Coronary artery (tissue), 2 donors: ENCODE measurements at regions not wholly inside any gene's neighbourhood (a gene's known extent, or its start where the extent isn't known, plus 50 kb on each side); places are given as distances from the start of the nearest gene placed in this dataset.
A peak's percentile ranks its signal among the peaks of the same experiment; 100 is the strongest.

Source experiments
- DNase-seq: peaks from one replicate; pipeline ENCODE4 v3.0.0-alpha.2; 2017; ENCODE audit warnings: low spot score
- H3K27ac ChIP-seq, 2 donors: fragments of 200-600 bp; sonication (generic); one replicate each; pipeline ENCODE4 v1.5.1; 2016 to 2019
- H3K4me3 ChIP-seq: fragments of 200-600 bp; sonication (generic); 2 replicates; pipeline ENCODE4 v1.5.1; 2016; ENCODE audit warnings: mild to moderate bottlenecking, moderate library complexity
- CTCF ChIP-seq: fragments of 200-600 bp; sonication (generic); IDR thresholded peaks from one replicate; pipeline ENCODE4 v1.5.1; 2019; ENCODE audit warnings: antibody characterized with exemption

GRCh38 chr2:74766780-74767179, 67.1 kb upstream of the HK2 start:
- H3K27ac ChIP-seq = no peak overlapping the region
- DNase-seq = no peak
- H3K4me3 ChIP-seq = no peak overlapping the region
- TF ChIP-seq CTCF = no peak

- H3K4me3 ChIP-seq = no peak overlapping the region
- no peak for DNase-seq
- peak overlapping the region in 1 of 2 donors; percentile 26 for H3K27ac ChIP-seq
- TF ChIP-seq CTCF = no peak
Measured at GRCh38 chr2:74767618-74768017, 66.3 kb upstream of the HK2 start.

- H3K4me3 ChIP-seq = no peak overlapping the region
- TF ChIP-seq CTCF = no peak
- H3K27ac ChIP-seq = peak overlapping the region; percentile 11 to 84
- no peak for DNase-seq
Measured at GRCh38 chr2:74768401-74768914, 65.5 kb upstream of the HK2 start.

- Histone ChIP-seq H3K27ac (no peak overlapping the region), H3K4me3 (no peak overlapping the region)
- DNase-seq = no peak
- no peak for TF ChIP-seq CTCF
Measured at GRCh38 chr2:74772046-74772445, 61.9 kb upstream of the HK2 start.

GRCh38 chr2:74777161-74777900, 56.6 kb upstream of the HK2 start:
- no peak for DNase-seq
- TF ChIP-seq CTCF = no peak
- no peak overlapping the region for H3K27ac ChIP-seq

GRCh38 chr2:74778381-74779264, 55.3 kb upstream of the HK2 start:
- Histone ChIP-seq H3K27ac (no peak overlapping the region), H3K4me3 (no peak overlapping the region)
- no peak for DNase-seq
- no peak for TF ChIP-seq CTCF

More at GRCh38 chr2:74777161-74777900, 56.6 kb upstream of the HK2 start:
- H3K4me3 ChIP-seq = no peak overlapping the region
